ENCODE measurements at regions not wholly inside any gene's neighbourhood (a gene's known extent, or its start where the extent isn't known, plus 50 kb on each side); places are given as distances from the start of the nearest gene placed in this dataset.

GRCh38 chr6:111938710-111939109, 65.5 kb upstream of the FYN start:
- Histone ChIP-seq H3K27me3 (ENCODE audit: insufficient read depth, low read length) (no peaks in the 10 kb centered on the region), H3K4me2 (ENCODE audit: insufficient read depth, insufficient read length, low read length) (no peak overlapping the region), H3T11ph (ENCODE audit: low read length) (no peak overlapping the region), H3K9me3 (ENCODE audit: control insufficient read depth, low read depth, low read length) (no peaks in the 10 kb centered on the region), H4K5ac (ENCODE audit: insufficient read length, low read depth, low read length) (no peak overlapping the region), H3K9ac (ENCODE audit: extremely low read depth, insufficient read length, low read length) (no peak overlapping the region), H2AFZ (ENCODE audit: low read length) (no peak overlapping the region), H2BK5ac (ENCODE audit: insufficient read length, low read length) (no peak overlapping the region), H3K4me1 (ENCODE audit: insufficient read depth, low read length) (no peaks in the 10 kb centered on the region), H2AK5ac (ENCODE audit: insufficient read length, low read length) (no peak overlapping the region), H4K20me1 (ENCODE audit: control insufficient read depth, insufficient read depth, insufficient read length) (no peaks in the 10 kb centered on the region), H3K79me1 (ENCODE audit: insufficient read depth, low read depth, low read length, poor library complexity, severe bottlenecking) (no peaks in the 10 kb centered on the region), H4K8ac (replicated peaks; ENCODE audit: insufficient read length, low read depth, low read length) (no peak overlapping the region), H3K56ac (ENCODE audit: insufficient read length, low read depth, low read length) (no peak overlapping the region), H2BK12ac (ENCODE audit: insufficient read length, low read depth, low read length) (no peak overlapping the region), H3K27ac (ENCODE audit: insufficient read length, low read depth, low read length) (no peak overlapping the region), H3K23ac (ENCODE audit: insufficient read length, low read depth, low read length) (no peak overlapping the region), H3K23me2 (ENCODE audit: insufficient read length, low read depth, low read length, poor library complexity, severe bottlenecking) (no peaks in the 10 kb centered on the region), H3K14ac (ENCODE audit: insufficient read depth, low read length) (no peak overlapping the region; the same call in 1 of the 2 replicates), H3K18ac (ENCODE audit: insufficient read length, low read depth, low read length) (no peak overlapping the region), H3K79me2 (ENCODE audit: insufficient read depth, low read length) (no peaks in the 10 kb centered on the region; the same call in 1 of the 2 replicates), H2BK20ac (ENCODE audit: low read depth, low read length, poor library complexity, severe bottlenecking) (no peak overlapping the region), H2BK15ac (ENCODE audit: low read depth, low read length) (no peak overlapping the region), H3K4ac (ENCODE audit: low read depth, low read length) (no peak overlapping the region), H4K91ac (ENCODE audit: insufficient read length, low read depth, low read length) (no peak overlapping the region), H2BK120ac (ENCODE audit: low read depth, low read length, poor library complexity, severe bottlenecking) (no peak overlapping the region)
- peaks cover 13 to 14% of the 10 kb centered on the region in 2 experiments for H3K4me1 Mint-ChIP-seq
- H3K9me3 Mint-ChIP-seq = peaks cover 7 to 8% of the 10 kb centered on the region in 2 experiments
- no CpG with 5 or more reads among the region's 4 CpGs for WGBS (ENCODE audit: extremely low coverage, insufficient read length, low lambda C conversion rate)
- DNase-seq = no peak
- H3K36me3 Mint-ChIP-seq (ENCODE audit: insufficient read depth in 1 of 3, low read depth in 3 of 3) = peaks cover 4 to 12% (median 6%) of the 10 kb centered on the region in 3 experiments; a peak in 5 of 7 replicates
- no peak overlapping the region for H3K27ac Mint-ChIP-seq
- no peak for TF ChIP-seq CTCF (conservative IDR thresholded peaks at IDR 0.05)
- H3K4me3 Mint-ChIP-seq = no peak overlapping the region
- H3K27me3 Mint-ChIP-seq (ENCODE audit: low read depth) = no peaks in the 10 kb centered on the region; the same call in 1 of the 2 replicates

Data from H9 (cell line).